GM21390 (cell line): ENCODE measurements at regions not wholly inside any gene's neighbourhood (a gene's known extent, or its start where the extent isn't known, plus 50 kb on each side); places are given as distances from the start of the nearest gene placed in this dataset.
"Not testable (repeated sequence)": the region's sequence is repeated elsewhere in the genome, so short reads cannot be mapped to it uniquely, and the experiment has no call there.

ENCODE experiments used
- ATAC-seq: cut with Tn5 transposase; IDR thresholded peaks from one replicate; pipeline ENCODE4 v1.9.1; 2021; ENCODE audit not compliant: unreplicated experiment

DNA sequence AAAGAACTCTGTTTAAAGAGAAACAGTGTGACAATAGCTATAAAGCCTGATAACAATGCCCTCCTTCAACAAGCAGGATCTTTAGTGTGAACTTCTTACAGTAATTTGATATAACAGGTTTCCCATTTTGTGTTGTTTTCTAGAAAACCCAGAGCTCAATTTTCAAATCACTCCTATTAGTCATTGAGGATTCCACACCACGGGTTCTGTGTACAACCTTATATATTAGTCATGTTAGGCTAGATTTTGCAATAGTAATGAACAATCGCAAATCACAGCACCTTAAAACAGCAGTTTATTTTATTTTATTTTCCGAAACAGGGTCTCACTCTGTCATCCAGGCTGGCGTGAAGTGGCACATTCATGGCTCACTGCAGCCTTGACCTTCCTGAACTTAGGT lies 1020.9 kb upstream of the INTU start:
- no peak for ATAC-seq

DNA sequence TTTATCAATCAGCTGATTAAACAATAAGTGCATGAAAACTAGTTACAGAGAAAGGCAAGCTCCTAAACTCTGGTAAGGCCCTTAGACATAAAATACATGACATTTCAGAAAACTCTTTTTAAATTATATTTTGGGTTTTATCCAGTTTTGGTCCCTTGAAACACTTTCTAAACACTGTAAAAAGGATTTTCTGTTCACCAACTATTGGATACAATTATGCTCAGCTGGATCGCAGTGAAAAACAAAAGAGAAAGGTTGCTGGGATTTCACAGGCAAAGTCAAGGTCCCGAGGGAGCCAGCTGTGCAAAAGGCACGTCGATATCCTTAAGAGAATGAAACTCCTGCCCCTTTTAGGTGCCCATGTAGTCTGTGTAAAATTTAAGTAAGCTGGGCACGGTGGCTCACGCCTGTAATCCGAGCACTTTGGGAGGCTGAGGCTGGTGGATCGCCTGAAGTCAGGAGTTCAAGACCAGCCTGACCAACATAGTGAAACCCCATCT lies 1018.4 kb upstream of the INTU start:
- no peak for ATAC-seq

DNA sequence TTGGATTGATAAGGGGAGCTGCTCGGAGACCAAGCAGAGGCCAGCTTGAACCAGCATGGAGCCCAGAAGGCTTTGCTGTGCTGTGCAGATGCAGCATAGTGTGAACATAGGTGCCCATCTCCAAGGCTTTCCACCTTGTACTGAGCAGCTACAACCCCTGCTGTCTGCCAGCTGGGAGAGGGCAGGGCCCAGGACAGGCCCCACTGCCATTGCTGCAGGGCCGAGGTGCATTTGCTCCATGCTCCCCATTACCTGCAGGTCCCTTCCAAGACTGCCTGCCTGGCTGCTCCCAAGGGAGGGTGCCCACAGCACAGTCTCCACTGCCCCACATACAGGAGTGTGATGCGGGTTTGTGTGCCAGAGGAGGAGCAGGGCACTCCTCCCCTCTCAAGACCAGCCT lies 1016.0 kb upstream of the INTU start:
- ATAC-seq = no peak

DNA sequence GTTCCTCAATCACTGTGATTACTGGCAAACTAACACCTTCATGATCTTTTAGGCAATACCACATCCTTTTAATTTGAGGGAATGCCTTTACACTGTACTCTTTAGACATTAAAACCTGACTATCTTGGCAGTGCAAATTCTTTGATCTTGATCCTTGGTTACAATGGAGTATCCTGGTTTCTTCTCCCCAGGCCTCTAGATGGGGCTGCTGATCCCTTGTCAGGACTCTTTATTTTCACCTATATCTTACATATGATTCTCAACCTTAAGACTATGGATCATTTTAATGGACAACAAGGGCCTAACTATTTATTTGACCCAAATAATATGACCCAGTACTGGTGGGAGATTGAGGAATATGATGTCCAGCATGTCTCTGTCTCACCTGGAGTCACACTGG lies 1005.5 kb upstream of the INTU start:
- ATAC-seq = no peak

DNA sequence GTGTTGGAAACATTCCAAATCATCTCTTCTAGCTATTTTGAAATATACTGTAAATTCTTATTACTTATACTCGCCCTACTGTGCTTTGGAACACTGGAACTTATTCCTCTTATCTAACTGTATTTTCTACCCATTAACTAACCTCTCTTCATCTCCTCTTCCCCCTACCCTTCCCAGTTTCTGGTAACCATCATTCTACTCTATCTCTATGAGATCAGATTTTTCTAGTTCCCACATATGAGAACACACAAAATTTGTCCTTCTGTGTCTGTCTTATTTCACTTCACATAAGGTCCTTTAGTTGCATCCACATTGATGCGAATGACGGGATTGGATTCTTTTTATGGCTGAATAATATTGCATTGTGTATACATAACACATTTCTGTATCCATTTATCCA lies 1003.8 kb upstream of the INTU start:
- ATAC-seq = no peak

DNA sequence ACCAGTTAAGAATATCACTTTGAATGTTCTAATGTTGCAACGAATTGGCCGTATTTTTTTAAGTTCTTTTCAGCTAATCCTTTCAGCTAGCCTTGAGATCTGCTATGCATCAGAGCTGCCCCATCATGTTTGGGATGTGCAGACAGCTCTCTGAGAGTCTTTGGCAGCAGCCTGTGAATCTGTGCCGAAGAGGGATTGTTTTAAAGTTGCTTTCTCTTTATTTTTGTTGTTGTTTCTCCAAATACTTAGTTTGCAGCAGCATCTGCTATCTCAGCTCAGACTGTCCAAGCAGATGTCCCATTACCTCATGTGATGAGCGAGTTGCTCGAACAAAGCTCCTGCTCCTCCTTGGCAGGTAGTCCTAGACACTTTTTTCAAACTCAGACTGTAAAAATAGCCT lies 1002.5 kb upstream of the INTU start:
- no peak for ATAC-seq

DNA sequence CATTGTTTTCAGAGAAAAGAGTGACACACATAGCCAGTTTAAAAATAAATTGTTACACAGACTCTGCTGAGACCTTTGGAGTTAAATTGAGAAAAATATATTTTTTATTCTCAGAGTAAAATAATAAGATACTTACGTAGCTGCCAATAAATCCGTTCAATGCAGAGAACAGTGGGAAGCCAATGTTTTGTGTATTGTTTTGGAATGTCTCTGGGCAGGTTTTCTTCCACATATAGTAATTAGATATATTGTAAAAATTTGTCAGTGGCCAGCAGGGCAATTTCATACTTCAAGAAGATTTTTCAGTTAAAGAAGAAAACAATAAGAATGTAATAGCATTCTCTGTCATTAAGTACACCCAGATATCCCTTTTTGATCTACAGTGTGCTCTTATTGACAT lies 999.5 kb upstream of the INTU start:
- ATAC-seq = no peak

DNA sequence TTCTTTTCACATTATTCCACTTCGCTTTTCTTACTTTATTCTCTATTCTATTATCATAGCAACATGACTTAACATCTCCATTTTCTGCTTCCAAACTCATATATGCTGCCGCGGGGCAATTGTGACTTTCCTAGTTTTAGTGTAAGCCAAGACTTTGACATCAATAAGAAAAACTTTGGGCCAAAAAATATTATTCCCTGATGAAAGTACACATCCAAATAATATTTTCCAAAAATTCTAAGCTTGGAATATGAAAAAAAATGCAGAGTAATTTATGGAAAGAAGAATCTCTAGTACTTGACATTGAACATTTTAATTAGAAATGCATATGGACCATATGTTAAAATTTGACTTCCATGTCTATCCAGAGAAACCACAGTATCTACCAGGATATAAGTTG lies 995.1 kb upstream of the INTU start:
- ATAC-seq = no peak

DNA sequence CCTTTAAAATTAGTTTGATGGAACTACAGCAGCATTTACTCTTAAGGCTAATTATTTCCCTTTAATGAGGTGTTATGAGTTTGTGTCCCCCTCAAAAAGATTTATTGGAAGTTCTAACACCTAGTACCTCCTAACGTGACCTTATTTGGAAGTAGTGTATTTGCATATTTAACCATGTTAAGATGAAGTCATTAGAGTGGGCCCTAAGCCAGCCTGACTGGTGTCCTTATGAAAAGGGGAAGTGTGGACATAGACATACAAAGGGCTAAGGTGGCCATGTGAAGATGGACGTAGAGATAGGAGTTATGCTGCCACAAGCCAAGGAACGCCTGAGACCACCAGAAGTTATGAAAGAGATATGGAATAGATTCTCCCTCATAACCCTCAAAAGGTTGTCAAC lies 985.4 kb upstream of the INTU start:
- ATAC-seq = no peak

DNA sequence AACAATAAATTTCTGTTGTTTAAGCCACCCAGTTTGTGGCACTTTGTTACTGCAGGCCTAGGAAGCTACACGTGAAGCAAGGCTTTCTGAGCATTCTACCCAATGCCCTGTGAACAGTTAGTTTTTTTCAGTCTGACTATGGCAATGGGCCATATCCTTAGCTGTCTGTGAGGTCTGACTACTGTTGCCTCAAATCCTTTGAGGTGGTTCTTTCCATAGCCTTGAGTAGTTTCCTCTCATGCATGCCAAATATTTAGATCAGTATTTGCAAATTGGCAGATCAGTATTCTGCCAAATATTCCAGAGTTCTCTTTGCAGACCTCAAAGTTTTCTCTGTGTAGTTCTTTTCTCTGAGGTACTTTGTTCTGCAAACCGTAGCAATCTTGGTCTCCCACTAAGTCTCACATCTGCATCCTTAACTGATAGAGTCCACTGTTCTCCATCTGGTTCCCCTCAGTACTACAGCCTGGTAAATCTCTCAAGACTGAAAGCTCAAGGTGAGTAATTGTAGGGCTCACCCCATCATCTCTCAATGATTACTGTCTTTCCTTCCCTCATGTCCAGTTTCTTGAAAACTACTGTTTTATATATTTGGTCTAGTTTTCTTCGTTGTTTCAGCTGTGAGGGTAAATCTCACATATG lies 984.9 kb upstream of the INTU start:
- ATAC-seq = no peak

DNA sequence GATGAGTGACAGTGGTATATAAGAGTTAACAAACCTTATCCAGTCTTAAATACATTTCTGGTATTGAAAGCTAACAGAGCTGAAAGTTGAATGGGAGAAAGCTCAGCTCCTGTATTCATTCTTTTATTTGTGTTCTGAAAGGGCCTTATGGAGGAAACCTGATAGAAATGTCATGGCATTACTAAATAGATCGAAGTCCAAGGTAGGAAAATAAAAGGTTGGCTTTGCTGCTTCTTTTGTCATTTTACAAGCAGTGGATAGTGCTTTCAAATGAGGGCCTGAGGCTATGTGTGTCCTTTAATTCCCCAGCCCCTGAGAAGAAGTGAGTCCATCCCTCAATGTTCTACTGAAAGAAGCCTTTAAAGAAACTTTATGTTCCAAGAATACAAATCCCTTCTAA lies 974.3 kb upstream of the INTU start:
- no peak for ATAC-seq

DNA sequence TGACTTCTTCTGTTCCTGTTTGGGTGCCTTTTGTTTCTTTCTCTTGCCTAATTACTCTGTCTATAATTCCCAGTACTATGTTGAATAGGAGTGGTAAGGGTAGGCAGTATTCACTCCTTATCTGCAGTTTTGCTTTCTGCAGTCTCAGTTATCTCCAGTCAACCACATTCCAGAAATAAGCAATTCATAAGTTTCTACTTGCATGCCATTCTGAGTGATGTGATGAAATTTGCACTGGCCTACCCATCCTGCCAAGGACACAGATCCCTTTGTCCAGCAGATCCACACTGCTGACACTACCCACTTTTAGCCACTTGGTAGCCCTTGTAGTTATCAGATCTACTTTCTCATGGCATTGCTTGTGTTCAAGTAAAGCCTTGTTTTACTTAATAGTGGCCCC lies 971.6 kb upstream of the INTU start:
- no peak for ATAC-seq

DNA sequence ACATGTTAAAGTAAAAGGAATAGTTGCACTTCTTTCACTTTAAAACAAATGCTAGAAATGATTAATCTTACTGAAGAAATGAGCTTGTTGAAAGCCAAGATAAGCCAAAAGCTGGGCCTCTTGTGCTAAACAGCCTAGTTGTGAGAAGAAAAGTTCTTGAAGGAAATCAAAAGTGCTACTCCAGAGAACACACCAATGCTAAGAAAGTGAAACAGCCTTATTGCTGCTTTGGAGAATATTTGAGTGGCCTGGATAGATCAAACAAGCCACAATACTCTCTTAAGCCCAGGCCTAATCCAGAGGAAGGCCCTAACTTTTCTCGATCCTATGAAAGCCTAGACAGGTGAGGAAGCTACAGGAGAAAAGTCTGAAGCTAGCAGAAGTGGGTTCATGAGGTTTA lies 967.9 kb upstream of the INTU start:
- no peak for ATAC-seq

DNA sequence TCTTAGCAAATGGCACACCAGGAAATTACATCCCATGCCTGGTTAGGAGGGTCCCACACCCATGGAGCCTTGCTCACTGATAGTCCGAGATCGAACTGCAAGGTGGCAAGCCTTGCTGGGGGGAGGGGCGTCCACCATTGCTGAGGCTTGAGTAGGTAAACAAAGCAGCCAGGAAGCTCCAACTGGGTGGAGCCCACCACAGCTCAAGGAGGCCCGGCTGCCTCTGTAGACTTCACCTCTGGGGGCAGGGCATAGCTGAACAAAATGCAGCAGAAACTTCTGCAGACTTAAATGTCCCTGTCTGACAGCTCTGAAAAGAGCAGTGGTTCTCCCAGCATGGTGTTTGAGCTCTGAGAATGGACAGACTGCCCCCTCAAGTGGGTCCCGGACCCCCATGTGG lies 962.7 kb upstream of the INTU start:
- ATAC-seq = not testable (repeated sequence)

DNA sequence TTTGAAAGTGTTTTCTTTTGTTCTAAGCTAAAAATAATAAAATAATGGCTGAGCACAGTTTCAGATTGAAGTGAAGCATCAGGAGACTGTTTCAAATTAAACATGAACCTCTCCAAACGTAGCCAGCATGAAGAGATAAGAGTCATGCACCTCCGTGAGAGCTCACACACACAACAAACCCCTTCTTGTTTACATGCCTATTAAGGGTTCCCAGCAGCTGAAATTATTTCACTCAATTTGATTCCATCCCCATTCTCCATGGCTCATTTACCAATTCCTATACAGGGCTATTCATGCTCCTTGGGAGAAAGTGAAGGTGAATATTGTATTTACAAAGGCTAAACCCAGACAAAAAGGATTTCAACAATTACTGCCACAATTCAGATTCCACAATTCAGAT lies 954.1 kb upstream of the INTU start:
- no peak for ATAC-seq

DNA sequence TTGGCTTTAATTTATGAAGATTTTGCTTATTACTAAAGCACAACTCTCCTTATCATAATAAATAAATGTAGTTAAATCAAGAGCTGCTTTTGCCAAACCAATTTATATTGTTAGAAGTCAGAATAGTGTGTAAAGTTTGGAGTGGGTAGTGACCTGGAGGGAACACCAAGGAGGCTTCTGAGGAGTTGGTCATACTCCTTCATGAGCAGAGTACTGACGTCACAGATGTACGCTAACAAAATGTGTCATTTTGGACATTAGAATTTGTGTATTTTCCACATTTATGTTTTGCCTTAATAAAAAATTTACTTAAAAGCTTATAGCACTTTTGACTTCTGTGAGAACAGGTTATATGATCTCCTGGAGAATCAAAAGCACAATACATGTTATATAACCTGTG lies 953.5 kb upstream of the INTU start:
- ATAC-seq = no peak

DNA sequence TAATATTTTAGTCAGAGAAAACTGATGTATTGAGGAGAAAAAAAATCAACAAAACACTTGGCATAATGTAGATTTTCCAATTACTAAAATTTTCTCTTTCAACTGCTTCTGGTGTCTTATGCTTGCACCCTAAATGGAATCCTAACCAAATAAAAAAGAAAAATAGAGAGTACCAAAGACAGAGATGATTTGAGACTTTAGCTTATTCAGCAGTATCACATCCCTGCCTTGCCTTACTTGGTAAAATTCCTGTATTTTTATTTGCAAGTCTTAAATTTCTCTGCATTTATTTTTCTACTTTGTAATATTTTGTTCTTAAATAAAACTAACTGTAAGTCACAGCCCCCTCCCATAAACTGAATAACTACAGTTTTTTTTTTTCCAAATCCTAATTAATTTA lies 950.5 kb upstream of the INTU start:
- ATAC-seq = no peak

DNA sequence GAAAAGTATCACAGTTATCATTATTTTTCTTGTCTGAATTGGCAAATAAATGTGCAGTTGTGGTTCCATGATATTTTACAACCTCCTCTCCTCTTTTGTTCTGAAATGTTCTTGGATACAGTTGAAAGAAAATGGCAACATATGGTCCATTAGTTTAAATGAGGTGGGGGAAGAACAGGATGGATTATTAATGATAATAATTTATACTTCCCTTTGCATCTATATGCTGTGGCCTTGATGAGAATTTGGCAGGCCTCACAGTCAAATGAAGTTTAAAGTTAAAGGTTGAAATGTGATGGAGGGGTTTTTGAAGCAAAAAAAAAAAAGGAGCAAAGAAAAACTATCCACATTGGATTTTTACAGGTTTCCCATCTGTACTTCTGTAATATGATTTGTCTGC lies 946.3 kb upstream of the INTU start:
- no peak for ATAC-seq

DNA sequence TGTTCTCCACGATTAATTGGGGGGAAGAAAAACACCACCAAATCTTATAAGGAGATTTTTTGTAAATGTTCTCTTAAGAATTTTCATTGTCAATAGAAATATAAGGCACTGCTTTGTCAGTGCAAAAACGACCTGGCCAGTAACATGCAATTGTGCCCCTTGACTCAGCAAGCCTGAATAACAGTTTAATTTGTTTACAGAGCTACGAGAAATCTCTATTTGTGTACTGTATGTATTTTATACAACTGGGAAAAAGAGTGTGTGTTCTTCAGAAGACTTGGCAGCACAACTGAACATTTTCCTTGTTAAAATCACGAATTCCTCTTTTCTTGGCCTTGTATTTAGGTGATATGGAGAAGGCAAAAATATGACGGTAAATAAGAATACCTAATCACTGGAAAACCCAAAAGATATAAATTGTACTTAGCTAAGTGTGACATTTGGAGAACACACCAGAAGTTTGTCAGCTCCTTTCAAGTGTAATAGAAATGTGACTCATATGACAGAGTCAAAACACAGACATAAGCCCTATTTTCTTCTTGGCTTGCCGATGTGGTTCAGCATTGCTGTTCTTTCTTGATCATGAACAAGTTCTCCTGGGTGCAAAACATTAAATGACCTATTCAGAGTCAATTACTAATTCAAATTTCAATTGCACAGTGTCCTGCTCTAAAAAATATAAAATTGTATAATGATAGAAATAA lies 945.0 kb upstream of the INTU start:
- ATAC-seq = no peak

DNA sequence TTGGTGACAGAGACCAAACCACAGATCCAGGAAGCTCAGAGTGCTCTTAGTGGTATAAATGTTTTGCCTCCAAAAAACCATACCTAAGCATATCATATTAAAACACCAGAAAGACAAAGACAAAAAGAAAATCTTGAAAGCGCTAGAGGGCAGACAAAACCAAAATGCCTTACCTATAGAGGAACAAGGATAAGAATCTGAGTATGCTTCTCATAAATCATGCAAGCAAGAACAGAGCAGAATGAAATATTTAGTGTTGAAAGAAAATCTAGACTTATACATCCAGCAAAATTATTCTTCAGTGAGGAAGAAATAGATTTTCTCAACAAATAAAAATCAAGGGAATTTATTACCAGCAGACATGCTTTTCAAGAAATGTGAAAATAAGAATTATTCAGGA lies 941.0 kb upstream of the INTU start:
- ATAC-seq = no peak

DNA sequence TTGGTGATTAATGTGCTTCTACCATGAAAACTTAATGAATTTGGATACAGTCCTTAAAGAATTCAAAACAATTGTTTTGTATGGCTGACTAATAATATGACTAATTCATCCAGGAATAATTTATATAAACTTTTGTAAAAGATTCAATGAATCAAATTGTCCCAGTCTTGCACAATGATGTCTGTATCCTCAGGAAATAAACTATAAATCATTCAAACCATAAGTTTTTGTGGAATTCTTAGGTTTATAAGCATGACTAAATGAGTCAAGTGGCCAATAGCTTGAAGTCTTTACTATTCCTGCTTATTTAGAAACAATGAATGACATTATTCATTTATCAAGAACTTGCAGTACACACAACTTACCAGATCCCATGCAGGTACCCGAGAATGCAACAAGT lies 935.0 kb upstream of the INTU start:
- ATAC-seq = no peak

DNA sequence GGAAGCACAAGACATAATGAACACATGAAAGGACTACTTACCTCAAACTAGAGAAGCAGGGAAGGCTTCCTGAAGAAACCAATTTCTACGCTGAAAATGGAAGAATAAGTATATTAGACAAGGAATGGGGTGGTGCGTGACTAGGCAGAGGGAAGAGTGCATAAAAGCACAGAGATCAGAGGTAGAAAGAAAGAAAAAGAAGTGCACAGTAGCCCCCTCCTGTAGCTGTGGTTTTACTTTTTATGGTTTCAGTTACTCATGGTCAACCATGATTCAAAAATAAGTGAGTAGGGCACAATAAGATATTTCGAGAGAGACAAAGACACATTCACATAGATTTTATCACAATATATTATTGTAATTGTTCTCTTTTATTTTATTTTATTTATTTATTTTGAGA lies 934.5 kb upstream of the INTU start:
- no peak for ATAC-seq

DNA sequence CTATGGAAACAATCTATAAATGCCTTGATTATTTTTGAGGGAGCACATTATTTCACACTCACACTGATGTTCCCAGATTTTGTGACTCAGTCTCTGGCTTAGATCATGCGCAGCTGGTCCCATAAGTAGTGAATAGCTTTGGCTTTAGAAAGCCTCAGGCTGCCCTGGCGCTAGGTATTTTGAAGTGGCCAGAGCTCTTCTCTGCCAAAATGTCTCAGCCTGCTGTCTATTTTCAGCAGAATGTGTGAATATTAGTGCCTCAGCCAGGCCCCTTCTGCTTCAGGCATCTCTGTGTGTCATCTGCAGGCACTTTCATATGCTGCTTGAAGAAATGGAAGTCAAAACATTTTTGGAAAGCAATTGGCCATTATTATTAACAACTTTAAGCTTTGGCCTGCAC lies 931.0 kb upstream of the INTU start:
- ATAC-seq = no peak
